RCC 7860 (cell line): ENCODE measurements at regions not wholly inside any gene's neighbourhood (a gene's known extent, or its start where the extent isn't known, plus 50 kb on each side); places are given as distances from the start of the nearest gene placed in this dataset.

Source experiments
- DNase-seq: peaks from one replicate; pipeline ENCODE4 v3.0.0-alpha.2; 2015; ENCODE audit warnings: low spot score
- FAIRE-seq: peaks from 2 replicates; lab custom pipeline; 2012; peaks lifted over from hg19 to GRCh38; lab: Jason Lieb, UNC

DNA sequence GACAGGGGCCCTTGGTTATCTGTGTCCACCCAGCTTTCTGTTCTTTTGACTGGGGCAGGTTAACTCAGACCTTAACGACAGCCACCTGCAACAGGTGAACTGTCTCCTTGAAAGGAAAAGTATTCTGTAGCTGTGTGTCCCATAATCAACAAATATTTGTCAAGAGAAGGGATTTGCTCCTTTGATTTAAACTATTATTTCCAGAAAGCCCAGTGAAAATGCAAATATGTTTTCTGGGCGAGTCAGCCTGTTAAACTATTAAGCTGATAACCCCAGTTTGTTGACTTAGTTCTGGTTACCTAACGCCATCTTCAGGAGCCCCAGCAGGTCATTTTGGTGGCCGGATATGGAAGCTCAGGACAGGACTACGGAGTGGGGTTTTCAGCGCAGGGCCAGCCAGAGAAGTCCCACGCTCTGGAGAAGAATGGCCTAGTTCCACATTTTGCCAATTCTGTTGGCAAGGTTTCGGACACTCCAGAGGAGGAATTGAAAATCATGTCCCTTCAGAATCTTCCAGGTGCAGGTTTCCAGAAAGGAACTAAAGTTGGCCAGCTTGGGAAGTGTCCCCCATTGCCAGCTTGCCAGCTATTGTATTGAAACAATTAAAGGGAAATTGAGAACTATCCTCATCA lies 54.5 kb downstream of the ADRA2A start:
- DNase-seq (no peak), FAIRE-seq (no peak)

DNA sequence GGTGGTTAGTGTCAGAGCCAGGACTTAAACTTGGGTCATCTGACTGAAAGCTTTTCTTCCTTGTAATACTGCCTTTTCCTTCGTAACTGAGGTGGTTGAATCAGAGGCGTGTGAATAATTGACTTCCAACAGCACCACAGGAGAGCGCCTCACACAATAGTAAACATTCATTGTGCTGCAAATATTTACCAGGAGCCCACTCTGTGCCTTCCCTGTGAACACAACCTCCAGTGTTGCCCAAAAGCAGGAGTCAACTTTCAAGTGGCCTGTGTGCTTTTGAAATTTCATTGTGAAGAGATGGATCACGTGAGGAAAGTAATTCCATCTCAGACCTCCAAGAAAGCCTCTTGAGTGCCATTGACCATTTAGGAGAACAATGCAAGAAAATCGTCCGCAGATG lies 60.2 kb downstream of the ADRA2A start:
- FAIRE-seq, result no peak
- DNase-seq, result no peak

DNA sequence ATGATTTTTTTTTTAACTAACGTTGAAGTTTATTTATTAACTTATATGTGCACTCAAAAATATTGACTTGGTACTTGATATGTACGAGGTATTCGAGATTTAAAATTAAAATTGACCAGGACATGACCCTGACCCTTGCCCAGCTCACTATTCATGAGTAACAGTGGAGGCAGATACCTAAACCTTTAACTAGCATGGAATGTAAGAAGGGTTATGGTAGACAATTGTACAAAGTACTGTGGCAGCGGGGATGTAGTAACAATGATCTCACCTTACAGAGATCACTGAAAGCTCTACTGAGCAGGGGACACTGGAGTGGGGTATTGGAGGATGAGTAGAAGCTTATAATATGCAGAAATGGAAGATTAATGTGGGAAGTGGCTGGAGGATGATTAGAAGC lies 60.8 kb downstream of the ADRA2A start:
- DNase-seq (no peak), FAIRE-seq (no peak)

DNA sequence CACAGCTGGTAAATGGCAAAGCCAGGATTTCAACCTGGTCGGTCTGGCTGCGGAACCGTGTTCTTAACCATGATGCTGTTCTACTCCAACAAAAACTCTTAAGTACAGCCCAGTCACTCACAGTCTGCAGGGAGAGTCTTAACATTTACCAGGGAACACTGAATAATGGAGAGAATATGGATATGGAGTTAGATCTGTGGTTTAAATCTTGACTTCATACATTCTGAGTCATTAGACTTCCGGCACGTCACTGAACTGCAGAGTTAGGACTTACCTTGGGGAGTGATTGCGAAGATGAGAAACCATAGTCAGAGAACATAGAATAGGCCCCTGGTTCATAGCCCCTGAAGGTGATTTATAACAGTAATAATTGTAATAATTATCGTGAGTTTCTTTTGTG lies 61.7 kb downstream of the ADRA2A start:
- FAIRE-seq, result no peak
- no peak for DNase-seq

DNA sequence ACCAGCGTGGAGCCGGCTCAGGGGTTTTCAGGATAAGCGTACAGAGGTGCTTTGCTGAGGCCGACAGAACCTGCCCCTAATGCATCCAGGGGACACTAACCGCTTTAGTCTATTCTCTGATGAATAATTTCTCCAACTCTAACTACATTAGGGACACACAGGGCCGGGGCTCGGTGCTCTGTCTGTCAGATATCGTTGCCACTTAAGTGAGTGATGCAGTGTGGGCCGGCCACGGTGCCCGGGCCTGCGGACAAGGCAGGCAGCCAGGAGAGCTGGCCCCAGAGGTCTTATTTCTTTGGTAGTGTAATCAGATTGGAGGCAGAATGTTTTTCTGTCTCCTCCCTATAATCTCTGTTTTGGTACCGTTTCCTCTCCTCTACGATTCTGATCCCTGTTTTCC lies 62.7 kb downstream of the ADRA2A start:
- no peak for FAIRE-seq
- no peak for DNase-seq

DNA sequence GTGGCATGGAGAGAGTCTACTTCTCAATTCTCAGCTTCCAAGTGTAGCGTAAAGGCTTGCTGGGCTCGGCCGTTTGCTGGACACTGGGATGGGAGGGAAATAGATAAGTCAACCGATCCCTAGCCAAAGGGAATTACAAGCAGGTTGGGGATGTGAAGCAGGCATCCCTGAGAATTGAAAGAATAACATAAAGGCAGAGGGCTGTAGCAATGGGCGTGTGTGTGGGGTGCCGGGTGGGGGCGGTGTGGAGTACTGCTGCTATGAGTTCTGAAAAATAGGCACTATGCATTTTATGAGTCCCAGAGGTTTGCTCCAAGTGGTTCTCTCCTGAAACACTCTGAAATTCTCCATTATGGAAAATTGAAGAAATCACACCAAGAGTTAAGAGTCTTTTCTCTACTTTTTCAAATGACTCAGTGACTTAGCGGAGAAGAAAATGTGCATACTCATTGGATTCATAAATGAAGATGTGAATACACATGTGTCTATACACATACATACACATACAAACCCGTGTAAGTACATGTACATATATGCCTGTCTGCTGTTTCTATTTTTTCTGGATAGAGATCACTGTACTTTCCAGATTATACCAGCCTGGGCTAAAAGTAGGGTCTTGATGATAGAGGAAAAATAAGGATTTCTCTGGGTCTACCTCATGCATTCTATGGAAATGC lies 65.4 kb downstream of the ADRA2A start:
- DNase-seq, result no peak
- no peak for FAIRE-seq

DNA sequence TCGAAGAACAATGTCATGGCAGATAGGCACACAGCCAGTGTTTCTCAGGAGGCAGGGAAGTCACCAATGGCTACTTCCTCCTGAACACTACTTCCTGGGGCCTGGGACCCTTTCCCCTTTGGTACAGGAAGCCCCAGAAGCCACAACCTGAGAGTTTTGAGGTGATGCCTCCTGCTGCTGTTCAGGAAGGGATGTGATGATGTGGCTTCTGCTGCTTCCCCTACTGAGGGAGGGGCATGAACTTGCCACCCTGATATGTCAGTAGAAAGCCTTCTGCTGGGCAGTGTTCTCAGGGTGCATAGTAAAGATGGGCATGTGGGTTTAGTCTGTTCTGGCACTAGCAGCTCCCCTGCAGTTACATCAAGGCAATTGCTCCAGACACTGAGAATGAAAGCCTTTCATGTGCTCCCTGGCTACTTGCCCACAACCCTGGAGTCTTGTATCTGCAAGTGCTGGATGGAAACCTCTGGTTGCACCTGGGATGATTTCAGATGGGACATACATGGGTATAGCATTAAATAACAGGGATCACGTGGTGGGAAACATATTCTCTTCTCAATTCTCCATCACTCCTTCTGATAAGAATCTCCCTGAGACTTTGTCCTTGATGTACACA lies 69.3 kb downstream of the ADRA2A start:
- FAIRE-seq, result no peak
- no peak for DNase-seq

DNA sequence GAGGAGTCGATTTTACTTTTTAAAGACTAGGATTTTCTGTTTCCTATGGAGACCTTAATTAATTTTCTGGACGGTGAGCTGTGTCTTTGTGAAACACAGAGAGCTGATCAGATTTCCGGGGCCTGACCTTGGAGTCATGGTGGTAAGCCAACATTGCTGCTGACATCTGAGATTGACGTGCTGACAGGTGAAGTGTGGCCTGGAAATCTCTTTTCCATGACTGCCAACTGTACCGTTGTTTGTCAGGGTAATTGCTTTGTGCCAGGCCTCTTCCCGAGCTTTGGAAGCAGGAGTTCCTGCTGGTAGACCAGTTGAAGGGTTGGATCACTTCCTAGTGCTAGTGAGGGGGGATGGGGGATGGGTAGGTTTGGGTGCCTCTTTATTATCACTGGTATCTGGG lies 71.2 kb downstream of the ADRA2A start:
- FAIRE-seq, result no peak
- DNase-seq, result no peak

DNA sequence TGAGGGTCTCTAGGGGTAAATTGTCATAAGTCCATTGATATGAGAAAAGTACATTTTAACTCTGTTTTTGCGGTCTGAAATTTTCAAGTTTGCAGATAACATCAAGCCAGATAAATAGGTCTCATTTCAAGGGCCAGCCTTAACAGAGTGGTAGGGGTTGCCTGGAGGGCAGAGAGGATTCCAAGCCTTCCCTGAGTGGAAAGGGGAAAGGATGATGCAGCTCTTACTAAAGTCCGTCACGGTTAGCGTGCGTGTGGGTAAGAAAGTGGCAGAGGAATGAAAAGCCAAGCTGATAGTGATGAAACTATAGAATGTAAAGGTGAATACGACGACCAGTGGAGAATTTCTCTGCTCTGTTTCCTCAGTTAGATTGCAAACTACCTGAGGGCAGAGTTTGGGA lies 71.6 kb downstream of the ADRA2A start:
- DNase-seq (no peak), FAIRE-seq (no peak)

DNA sequence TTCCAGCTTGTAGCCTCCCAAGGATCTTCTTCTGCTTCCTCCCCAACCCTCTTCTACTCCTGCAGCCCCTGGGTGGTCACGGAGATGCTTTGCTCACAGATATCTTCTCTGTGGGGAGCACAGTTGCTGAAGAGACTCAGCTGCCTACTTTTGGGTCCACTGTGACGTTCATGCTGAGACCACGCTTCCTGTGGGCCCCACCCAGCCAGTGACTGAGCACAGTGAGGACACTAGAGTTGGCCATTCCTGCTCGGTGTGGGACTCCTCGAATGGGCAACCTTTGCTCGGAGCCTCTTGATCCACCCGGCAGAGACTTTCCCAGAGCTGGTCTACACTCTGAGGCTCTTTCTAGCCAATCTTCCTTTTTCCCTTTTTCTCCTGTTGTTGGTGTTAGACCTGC lies 73.9 kb downstream of the ADRA2A start:
- FAIRE-seq (no peak), DNase-seq (no peak)

DNA sequence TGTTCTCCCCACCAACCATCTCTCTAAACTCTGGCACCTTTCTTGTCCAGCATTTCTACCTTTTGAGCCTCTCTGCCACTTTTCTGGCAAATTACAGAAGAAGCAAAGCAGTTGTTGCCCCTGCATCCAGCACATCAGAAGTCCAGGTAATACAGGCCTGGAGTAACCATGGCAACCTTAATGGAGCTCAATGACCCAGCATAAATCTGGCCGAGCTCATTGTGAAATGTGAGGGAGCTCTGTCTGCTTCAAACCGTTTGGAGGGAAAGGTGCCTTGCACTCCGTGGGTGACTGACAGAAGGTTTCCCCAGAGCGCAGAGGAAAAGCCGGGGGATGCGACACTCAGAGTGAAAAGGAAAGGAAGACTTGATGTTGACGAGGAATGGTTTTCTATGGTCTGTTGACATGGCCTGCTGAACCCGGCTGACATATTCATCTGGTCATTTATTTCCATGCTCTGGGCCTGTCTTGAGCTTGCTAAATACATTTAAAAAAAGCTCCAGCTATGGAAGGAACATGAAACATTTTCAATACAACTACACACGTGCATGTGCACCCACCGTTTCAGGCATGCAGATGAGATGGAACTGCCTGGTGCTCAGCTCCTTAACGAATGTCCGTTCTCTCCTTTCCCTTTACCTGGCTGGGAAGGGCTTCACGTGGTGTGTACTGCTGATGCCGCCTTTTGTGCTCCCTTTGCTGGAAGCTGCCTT lies 74.9 kb downstream of the ADRA2A start:
- DNase-seq (no peak), FAIRE-seq (no peak)

DNA sequence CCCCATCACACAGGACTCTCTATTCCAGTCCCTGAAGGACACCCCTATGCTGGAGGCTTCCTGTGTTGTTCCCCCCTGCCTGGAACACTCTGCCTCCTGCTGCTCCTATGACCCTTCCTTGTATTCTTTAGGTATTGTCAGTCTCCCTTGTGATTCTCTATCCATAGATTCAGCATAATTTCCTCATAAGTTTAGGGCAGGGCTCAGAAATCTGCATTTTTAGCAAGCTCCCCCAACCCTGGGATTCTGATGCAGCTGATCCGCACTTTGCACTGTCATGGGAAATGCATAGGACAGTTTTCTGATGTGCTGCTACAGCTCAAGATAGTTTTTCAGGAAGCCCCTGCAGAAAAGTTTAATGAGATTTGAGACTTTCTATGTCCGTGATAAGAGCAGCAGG lies 79.9 kb downstream of the ADRA2A start:
- DNase-seq (no peak), FAIRE-seq (no peak)

DNA sequence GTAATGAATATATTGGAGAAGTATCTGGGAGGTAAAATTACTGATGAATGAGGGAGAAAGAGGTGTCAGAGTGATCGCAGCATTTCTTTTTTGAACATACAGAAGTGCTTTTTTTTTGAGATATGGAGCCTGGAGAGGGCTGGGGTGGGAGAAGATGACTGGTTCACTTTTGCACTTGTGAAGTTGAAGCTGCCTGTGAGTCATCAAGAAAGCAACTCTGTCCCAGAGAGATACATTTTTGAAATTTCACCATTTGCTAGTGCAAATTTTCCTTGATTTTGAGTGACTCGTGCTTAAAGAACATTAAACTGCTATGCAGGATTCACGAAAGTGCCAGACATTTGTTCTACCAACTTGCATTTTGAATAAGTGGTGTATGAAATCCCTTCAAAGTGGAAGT lies 81.8 kb downstream of the ADRA2A start:
- FAIRE-seq, result no peak
- DNase-seq, result no peak

DNA sequence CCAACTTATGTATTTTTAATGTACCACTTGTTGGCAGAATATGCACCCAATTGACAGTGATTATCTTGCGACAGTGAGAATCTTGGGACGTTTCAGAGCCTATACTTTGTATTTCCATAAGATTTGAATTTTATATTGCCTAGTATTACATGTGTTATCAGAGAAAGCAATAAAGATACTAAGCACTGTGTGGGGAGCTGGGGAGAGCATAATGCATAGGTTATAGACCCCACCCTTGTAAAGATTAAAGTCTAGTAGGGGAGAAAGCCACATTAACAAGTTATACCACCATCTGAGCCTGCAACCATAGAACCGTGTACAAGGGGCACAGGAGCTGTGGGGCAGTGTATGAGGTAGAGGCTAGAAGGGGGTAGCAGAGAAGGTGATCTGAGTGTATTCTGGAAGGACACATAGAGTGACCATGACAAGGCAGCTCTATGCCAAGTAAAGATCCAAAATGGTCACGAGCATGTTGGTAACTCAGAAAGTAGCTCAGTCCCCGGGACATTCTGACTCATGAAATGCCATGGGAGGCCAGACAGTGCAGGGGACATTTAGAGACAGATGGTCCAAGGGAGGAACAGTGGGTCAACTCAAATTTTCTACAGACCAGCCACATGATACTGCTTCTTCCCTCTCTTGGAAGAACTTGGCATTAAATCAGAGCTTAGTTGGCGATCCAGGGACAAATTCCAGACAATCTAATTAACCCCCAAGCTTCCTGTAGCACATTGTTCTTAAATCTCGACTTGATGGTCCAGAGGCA lies 84.5 kb downstream of the ADRA2A start:
- FAIRE-seq (no peak), DNase-seq (no peak)

DNA sequence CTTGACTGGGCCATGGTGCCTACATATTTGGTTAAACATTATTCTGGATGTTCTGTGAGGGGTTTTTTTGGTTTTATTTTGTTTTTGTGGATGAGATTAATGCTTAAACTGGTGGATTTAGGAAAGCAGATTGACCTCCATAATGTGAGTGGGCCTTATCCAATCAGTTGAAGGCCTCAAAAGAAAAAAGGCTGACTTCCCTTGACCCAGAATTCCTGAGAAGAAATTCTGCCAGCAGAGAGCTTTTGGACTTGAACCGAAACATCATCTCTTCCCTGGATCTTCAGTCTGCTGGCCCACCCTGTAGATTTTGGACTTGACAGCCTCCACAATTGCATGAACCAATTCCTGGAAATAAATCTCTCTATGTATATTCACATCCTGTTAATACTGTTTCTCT lies 94.4 kb downstream of the ADRA2A start:
- FAIRE-seq (no peak), DNase-seq (no peak)

DNA sequence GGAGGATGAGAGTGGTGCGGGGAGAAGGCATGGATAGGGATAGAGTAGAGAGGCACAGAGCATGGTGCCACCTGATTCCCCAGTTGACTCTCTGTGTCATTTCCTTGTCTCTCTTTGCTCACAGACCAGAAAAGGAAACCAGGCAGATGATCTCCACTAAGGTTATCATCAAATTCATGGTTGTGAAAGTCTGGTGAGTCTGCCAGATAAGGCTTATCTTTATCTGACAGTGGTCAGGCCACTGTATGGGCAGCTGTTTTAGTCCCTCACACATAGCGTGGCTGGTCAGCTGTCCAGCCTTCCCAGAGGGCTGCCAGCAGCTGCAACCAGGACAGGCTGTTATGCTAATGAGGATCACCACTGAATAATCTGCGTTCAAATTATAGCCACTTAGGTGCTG lies 99.0 kb downstream of the ADRA2A start:
- DNase-seq (no peak), FAIRE-seq (no peak)

DNA sequence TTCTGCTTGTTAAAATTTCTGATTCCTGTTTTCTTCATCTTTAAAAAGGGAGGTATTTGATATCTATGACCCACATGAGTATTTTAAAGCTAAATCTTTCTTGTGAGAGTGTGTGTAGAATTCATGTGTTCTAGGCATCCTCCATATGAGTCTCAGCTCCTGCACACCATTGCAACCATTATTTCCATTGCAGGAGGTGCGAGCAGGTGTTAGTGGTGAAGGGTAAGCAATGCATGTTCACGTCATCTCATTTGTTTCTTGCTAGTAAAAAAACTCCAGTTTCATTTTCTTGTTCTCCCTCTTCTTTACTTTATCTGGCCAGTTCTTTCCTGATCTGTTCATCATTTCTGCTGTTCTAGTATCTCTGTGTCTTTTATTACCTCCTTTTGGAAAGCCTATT lies 100.5 kb downstream of the ADRA2A start:
- no peak for DNase-seq
- no peak for FAIRE-seq

DNA sequence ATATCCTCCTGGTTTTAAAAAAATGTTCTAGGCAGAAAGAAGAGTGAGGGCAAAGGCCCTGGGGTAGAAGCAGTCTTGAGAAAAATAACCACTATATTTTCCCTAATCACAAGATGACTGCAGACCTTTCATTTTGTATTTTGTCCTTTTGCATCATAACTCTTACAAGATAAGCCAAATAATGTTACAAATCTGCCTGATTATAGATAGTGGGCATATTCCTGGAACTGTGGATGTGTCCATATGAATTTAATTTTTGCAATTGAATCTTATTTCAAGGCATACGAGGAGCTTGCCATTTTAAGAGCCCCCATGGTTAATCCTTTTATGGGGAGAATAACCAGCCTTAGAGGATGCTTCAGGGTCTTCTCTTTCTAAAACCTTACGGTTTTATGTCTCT lies 102.7 kb downstream of the ADRA2A start:
- DNase-seq (no peak), FAIRE-seq (no peak)

DNA sequence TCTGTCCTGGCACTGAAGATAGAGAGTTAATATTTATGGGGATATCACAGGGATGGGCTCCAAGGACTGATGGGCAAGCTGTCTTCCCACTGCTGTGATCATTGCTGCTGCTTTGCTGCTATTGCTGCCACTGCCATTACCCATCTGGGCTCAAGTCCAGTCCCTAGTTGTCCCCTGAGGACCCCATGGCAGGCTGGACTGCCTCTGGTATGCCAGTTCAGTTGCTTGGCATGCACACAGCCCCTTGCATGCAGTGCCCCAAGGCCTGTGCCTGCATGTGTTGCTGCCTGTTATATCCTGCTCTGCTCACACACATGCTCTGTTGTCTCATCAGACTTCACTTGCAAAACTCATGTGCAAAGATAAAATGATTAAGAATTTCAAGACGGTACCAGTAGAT lies 109.5 kb downstream of the ADRA2A start:
- no peak for DNase-seq
- no peak for FAIRE-seq

DNA sequence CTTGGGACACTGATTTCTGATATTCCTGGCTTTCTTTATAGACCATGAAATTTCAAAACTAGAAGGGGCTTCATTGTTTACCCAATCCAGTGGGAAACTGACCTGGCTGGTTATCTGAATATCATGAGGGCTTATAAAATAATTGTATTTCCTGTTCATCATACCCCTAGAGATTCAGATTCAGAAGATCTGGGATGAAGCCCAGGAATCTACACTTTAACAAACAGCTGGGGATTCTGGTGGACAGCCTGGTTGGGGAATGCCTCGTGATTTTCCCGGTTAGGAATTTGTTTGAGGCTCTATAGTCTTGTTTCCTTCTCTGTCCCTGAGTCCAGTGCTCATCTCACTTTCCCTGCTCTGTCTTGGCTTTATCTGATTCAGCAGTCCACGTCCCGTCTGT lies 110.3 kb downstream of the ADRA2A start:
- FAIRE-seq (no peak), DNase-seq (no peak)

DNA sequence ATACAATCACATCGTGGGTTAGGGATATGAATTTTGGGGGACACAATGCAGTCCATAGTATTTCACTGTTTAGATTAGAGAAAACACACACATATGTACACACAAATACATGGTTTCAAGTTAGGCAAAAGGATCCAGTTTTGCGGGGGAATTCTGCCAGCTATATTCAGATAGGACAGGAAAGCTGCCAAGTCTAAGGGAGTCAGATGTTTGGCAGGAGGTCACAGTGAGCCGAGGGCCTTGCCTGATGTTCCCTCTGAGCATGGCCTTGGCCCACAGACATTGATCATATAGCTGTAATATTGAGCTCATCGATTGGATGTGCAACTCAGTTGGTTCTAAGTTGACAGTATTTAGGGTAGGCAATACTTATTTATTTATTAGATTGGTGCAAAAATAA lies 122.8 kb downstream of the ADRA2A start:
- DNase-seq, result no peak
- no peak for FAIRE-seq
